Posterior cingulate gyrus (tissue), 11 donors: ENCODE measurements at regions not wholly inside any gene's neighbourhood (a gene's known extent, or its start where the extent isn't known, plus 50 kb on each side); places are given as distances from the start of the nearest gene placed in this dataset.
"Not testable (repeated sequence)": the region's sequence is repeated elsewhere in the genome, so short reads cannot be mapped to it uniquely, and the experiment has no call there.

Experiments
- DNase-seq, 10 donors: peaks; one replicate each; pipeline versions ENCODE4 v3.0.0 to v3.0.0-alpha.2; 2020 to 2021; ENCODE audit warnings: mixed read lengths in 3 of 10
- intact Hi-C: fragments of 100-400 bp; cut with DNase I; formaldehyde crosslinking; loops from one replicate; pipeline ENCODE4 v1.15.1; 2023

DNA sequence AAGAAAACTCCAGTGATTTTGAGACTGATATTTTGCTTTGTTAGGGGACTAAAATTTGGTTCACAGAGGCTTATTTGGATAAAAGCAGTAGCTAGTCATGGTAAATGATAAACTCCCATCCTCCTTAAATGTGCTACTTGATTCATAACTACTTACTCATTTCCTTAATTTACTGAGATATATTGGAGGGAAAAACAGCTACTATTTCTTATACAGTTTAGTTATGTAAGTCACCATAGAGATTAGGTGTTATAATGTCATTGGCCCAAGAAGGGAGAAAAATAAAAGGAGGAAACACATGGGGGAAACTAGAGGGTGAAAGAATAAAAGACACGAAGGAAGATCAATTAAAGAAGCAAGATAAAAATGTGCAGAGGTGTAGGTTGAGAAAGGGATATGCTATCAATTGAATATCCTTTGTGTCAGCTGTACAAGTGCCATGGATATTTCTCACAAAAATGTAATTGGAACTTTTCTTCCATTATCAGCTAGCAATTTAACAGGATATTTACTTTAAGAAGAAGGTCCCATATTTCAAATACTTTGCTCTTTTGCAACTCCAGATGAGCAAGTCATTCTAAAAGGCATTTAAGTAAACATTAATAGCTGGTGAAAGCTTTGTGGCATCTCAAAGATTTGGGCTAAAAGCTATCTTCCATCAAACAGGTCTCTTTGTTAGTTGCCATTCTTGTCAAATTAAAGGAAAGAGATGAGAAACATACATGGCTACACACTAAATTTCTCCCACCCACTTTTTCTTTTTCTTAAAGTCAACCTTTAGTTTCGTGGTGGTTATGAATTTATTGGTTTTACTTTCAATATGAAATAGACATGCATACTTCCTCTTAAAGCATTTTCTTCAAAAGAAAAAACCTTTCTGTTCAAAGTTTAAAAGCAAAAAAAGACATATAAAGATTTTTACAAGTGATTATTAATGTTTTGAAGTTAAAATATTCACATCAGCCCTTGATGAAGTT, 439.5 kb downstream of the CCER1 start:
- intact Hi-C loops = no loop called here
- no peak for DNase-seq

DNA sequence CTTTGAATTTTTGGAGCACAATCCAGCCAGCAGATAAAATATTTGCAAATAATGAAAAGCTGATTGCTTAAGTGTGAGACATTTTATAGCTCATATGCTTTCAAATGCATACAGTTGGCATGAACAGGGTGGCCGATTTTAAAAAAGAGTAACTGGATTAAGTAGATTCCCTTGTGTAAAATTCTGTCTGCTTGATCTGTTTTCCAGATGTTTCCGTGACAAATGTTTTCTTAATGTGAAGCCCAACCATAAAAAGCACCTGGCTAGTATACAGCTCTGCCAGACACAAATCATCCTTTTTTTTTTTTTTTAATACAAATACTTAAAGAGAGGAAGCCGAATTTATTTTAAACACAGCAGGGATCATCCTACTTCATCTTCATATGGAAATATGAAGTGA, 440.7 kb downstream of the CCER1 start:
- no peak for DNase-seq
- intact Hi-C loops = no loop called here

DNA sequence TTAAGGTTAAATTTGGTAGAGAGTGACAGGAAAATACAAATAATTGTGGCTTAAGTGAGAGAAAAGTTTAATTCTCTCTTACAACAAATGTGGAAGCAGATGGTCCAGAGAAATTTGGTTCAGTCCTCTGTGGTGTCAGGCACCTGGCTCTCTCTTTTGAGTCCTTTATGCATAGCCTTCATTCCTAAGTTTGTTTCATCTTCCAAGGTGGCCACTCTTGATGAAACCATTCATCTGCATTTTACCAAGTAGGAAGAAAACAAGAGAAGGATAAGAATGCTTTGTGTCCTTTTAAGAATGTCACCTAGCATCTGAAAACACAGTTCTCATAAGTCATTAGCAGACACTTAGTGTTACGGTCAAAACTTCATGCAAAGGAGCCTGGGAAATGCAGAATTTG, 442.5 kb downstream of the CCER1 start:
- DNase-seq = no peak
- intact Hi-C loops = no loop called here

DNA sequence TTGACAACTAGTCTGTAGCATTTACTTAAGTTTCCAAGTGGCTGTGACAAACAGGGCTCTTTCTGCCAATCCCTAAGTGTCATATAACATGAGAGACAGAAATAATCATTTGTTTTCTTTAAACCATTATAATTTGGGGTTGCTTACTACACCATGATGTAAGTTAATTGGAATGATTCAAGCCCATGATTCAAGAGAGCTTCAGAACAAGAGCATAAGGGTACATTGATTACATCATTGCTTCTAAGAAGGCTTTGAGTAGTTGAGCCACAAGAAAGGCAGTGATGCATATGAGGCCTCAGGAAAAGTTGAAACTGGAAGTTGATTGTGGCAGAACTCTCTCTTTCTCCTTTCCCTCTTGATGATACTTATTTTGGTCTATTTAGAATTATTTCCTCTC, 444.0 kb downstream of the CCER1 start:
- intact Hi-C loops = no loop called here

DNA sequence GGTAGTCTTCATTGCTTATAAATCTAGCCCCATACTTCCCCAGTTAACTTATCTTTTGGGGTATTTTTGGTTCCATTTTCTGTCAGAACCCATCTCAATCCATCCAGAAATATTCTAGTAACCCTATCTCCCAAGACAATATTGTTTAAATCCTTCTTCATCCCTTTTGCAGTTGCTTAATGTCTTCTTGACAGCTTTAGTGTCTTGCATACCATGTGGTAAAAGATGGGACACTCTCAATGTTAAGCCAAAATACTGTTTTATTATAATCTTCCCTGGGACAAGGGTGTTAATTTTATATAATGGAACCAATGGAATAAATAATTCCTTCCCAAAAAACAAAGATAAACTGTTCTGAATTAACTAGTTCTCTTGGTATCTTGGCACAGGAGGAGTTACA, 450.2 kb downstream of the CCER1 start:
- DNase-seq = no peak
- intact Hi-C loops = no loop called here

More for the DNA sequence above, 444.0 kb downstream of the CCER1 start:
- DNase-seq = no peak

DNA sequence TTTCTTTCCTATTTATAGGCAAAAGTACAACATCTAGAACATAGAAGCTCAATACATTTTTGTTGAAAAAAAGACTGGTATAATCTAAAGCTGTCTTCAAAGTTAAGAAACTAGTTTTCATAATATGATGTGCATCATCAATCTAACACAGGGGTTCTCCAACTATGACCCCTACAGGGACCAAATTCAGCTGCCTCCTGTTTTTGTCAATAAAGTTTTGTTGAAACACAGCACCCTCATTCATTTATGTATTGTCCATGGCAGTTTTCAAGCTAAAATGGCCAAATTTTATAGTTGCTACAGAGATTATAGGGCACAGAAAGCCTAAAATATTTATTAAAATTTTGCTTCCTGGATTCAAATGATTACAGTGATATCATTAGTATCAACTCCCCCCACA, 452.9 kb downstream of the CCER1 start:
- no peak for DNase-seq

DNA sequence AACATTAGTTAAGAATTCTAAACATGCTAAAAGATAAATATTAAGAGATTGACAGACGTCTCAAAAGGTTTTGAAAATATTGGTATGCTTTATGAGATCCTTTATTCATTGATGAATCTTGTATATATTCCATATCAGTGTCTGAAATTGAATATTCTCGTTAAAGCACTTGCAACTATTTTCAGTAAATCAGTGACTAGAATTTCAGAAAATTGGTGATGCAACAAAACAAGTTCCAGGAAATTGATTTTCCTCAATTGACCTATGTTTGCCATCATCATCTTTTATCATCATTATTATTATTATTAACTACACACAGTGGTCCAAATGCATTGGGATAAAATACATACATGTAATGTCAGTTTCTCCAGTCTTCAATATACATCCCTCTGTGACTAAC, 453.6 kb downstream of the CCER1 start:
- intact Hi-C loops = no loop called here
- DNase-seq = no peak

More for the DNA sequence above, 452.9 kb downstream of the CCER1 start:
- intact Hi-C loops = no loop called here

DNA sequence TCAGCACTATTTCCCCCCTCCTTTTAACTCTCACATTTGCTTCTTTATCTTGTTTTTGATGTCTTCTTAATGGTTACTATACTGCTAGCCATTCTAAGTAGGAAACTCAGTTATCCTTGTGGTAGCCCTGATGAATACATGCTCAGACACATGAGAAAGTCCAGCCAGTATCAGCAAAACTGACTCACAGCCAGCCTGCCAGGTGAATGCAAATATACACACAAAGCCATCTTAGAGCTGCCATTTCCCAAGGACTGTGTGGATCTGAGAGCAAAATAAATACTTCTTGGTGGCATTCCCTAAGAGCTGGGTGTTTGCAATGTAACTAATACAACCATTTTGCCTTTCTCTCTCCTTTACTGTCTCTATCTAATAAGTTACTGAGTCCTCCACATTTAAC, 455.2 kb downstream of the CCER1 start:
- intact Hi-C loops = no loop called here
- DNase-seq = no peak

DNA sequence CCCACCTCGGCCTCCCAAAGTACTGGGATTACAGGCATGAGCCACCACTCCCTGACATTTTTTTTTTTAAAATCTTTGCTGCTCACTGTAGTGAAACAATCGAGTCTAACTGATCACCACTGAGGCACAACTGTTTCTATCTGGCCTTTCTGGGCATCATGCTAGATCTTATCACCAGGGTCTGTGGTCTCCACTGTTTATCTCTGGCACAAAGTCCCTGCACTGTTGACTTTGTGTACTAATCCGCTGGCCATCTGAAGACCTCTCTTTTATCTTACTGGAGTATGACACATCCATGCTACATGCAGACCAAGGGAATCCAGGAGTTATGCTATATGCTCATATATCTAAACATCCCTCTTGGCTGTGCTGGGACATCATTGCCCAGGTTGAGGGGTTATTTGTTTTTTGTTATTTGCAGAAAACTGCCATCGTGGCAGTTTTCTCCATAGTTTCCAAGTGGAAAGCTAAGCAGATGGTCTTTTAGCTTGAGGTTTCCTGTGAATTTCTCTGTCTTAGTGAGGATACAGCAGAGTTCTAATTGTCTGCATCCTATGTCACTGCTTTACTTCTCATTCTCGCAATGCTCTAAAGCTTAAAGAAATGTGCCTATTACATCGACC, 456.9 kb downstream of the CCER1 start:
- no peak for DNase-seq
- intact Hi-C loops = no loop called here

DNA sequence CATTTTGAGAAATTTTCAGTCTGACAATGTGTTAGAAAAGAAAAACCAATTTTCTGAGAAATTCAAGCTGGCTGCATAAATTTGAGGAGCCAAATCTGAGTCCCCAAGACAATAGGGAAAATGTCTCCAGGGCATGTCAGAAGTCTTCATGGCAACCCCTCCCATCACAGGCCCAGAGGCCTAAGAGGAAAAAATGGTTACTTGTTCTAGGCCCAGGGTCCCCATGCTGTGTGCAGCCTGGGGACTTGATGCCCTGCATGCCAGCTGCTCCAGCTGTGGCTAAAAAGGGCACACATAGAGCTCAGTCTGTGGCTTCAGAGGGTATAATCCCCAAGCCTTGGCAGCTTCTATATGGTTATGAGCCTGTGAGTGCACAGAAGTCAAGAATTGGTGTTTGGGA, 464.6 kb downstream of the CCER1 start:
- intact Hi-C loops = no loop called here
- DNase-seq = no peak

DNA sequence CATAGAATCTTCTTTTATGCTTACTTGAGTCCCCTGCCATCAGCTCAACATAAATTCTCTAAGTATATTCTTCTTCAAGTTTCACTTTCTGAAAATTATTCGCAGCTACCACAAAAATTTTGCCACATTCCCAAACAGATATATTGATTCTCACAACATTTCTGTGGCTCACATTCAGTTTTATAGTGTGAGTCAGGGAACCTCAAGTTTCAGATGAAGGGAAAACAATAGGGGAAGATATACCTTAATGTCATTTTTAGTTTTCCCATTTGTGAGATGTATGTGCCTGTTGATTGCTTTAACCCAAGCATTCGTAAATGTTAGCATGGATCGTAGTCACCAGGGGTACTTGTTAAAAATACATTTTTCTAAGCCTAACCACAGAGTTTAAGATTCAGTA, 465.8 kb downstream of the CCER1 start:
- intact Hi-C loops = no loop called here
- DNase-seq = no peak

DNA sequence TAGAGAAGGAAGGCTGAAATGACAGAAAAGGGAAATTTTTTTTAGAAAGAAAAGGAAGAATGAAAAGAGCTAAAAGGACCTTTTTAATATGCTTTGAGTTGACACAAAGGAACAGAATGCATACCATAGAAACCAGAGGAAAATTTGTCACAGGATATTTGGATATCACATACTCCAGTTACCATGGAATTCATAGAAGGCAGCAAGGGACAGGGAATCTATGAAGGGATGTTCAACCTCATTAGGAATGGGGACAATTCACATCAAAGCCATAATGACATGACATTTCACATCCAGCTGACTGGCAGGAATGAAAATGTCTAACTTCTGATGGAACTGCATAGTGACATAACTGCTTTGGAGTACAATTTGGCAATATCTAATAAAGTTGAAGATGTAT, 469.4 kb downstream of the CCER1 start:
- intact Hi-C loops = no loop called here

DNA sequence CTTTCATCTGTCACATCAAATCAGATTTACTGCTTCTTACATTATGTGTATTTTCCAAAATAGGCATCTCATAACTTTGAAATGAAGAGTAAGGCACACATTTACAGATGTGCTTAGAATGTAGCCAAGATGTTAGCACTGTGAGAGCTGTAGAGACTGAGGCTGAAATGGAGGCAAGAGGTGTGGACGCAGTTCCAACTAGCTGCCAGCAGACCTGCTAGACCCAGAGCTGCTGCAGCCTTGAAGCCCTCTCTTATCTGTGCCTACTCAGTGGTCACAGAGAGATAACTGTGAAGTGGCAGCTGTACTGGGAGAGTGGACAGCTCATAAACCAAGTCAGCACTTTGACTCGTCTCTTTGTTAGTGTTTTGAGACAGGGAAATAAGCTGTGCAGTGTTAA, 470.9 kb downstream of the CCER1 start:
- intact Hi-C loops = no loop called here
- DNase-seq = no peak

More for the DNA sequence above, 469.4 kb downstream of the CCER1 start:
- DNase-seq = no peak

DNA sequence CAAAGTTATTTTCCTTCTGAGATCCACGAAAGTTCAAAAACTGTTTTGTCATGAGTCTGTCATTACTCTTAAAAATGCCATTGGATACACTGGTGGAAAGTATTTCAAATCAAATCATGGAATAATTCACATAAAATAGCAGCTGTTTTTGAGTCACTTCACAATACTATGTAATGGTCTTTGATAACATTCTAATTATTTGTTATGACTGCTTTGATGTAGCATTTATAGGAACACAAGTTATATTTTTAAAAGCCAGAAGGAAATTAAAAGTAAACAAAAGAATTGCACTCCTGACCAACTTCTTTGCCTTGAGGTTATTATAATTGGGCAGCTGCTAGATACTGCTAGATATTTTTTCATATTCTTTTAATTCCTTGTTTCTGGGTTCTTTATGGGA, 473.2 kb downstream of the CCER1 start:
- DNase-seq = no peak
- intact Hi-C loops = no loop called here

DNA sequence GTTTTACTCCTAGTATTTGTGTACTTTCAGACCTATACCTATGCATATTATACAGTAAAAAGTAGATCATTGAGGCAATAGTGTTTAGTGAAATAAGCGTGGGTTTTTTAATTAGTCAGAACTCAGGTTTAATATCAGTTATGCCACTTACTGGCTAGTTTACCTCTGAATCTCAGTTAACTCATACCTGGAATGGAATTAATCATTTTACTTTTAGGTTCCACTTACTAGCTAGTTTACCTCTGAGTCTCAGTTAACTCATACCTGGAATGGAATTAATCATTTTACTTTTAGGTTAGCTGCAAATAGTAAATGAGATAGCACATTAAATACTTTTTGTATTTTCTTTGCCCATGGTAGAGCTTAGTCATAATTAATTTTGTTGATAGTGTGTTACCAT, 475.7 kb downstream of the CCER1 start:
- DNase-seq = no peak
- intact Hi-C loops = no loop called here

DNA sequence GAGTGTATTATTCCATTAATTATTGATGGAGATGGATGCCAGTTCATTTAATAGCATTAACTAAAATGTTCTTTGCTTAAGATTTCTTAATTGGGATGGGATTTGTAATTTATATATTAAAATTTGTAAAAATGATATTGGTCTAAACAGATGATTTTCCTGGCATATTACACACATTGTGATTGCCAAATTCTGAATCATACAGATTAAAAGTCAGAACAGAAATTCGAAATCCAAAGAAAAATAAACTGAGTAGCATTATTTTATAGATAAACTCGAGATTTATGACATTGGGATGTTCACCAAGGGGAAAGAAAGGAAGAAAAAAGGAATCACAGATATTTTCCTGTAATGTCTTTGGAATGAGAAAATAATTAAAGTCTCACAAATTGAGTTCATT, 481.1 kb downstream of the CCER1 start:
- no peak for DNase-seq
- intact Hi-C loops = no loop called here

DNA sequence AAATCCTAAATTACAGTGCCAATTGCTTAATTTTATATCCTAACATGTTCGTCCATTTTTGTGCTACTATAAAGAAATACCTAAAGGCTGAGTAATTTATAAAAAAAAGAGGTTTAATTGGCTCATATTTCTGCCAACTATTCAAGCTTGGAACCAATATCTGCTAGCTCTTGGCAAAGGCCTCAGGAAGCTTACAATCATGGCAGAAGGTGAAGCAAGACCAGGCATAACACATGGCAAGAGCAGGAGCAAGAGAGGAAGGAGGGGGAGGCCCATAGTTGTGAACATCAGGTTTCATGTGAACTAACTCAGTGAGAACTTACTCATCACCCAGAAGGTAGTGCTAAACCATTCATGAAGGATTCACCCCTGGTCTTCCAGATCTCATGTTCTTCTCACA, 494.3 kb downstream of the CCER1 start:
- intact Hi-C loops = no loop called here
- no peak for DNase-seq

DNA sequence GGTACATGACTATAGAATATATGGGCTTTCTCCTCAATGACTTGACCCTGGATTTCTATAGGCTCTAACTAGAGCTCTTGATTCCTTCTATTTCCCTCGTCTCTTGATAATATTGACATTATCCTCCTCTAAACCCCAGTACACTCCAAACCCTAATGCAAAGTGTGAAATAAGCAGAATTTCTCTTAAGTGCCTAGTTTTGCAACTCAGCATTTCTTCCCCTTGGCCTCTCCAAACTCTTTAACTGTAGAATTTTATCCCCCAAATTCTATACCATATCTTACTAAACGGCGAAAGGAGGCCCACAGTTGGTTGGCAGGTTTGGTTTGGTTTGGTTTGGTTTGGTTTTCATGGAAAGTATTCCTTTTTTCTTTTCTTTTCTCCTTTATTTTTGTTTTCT, 498.7 kb downstream of the CCER1 start:
- intact Hi-C loops = no loop called here
- DNase-seq = no peak

DNA sequence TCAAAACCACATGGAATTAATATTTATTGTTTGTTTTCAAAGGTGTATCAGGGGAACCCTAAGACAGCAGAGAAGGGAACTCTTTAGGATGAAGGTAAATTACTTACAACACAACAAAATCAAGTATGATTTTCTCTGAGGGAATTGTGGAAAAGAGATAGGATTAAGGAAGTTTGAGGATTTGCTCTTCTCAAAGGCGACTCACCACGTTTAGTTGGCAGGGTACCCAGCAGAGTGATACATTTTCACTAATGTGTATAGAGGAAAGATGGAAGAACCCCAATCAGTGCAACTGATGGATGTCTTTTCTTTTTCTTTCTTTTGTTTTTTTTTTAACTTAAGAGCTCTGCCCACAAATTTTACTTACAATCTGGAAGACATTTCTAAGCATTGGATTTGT, 499.2 kb downstream of the CCER1 start:
- DNase-seq = no peak

DNA sequence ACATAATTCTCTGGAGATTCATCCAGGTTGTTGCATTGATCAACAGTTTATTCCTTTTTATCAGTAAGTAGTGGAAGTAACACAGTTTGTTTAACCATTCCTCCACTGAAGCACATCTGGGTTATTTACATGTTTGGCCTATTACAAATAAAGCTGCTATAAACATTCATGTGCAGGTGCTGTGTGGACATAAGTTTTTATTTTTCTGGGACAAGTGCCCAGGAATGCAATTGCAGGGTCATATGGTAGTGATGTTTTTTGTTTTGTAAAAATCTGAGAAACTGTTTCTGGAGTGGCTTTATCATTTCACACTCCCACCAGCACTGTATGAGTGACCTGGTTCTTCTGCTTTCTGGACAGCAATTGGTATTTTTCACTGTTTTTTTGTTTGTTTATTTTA, 505.4 kb downstream of the CCER1 start:
- intact Hi-C loops = no loop called here
- no peak for DNase-seq

More for the DNA sequence above, 499.2 kb downstream of the CCER1 start:
- intact Hi-C loops = no loop called here

DNA sequence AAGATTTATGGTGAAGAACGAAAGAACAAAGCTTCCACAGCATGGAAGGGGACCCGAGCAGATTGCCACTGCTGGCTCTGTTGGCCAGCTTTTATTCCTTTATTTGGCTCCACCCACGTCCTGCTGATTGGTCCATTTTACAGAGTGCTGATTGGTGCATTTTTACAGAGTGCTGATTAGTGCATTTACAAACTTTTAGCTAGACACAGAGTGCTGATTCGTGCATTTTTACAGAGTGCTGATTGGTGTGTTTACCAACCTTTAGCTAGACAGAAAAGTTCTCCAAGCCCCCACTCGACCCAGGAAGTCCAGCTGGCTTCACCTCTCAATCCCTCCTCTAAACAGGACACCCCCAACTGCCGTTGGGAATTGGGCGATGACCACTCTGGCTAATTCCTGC, 511.5 kb downstream of the CCER1 start:
- DNase-seq, intact Hi-C loops: not testable (repeated sequence)

DNA sequence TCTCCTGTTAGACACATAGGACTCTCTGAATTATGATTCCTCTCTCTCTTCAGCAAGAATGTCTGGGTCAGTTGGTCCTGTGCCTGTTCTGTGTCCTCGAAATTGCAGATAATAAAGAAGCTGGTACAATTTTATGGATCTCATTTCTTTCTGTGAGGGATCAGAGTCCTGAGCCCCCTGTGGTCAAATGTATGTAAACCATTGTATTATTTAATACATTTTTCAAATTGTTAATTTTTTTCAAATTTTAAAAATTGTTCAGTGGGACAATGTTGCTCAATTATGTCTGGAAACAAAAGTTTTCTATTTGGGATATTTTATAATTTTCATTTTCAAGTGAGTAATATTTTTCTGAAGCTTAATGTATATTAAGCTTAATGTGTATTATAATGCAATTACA, 513.5 kb downstream of the CCER1 start:
- intact Hi-C loops = no loop called here
- no peak for DNase-seq
